ENCODE measurements at regions not wholly inside any gene's neighbourhood (a gene's known extent, or its start where the extent isn't known, plus 50 kb on each side); places are given as distances from the start of the nearest gene placed in this dataset.

- no peak overlapping the region for H2AFZ ChIP-seq (ENCODE audit: low read depth)
- H3K27me3 ChIP-seq (ENCODE audit: insufficient read depth, low read depth): peaks cover 7% of the 10 kb centered on the region; the same call in 1 of the 2 replicates
- no peak overlapping the region for H3K4me3 ChIP-seq (IDR thresholded peaks at IDR 0.05; ENCODE audit: insufficient read depth, low read depth, low read length)
- no peak for TF ChIP-seq CTCF (conservative IDR thresholded peaks at IDR 0.05; ENCODE audit: low read depth, low read length)
- no peaks in the 10 kb centered on the region for H3K4me1 ChIP-seq (ENCODE audit: low read depth, poor library complexity, severe bottlenecking)
- H3K36me3 ChIP-seq (ENCODE audit: insufficient read depth): no peaks in the 10 kb centered on the region
- no peak overlapping the region for H3K27ac ChIP-seq
- H3K79me2 ChIP-seq (ENCODE audit: insufficient read depth, low read depth): no peaks in the 10 kb centered on the region
- no peak overlapping the region for H3K9ac ChIP-seq
- no peaks in the 10 kb centered on the region for H4K20me1 ChIP-seq (ENCODE audit: insufficient read depth)
- H3K4me2 ChIP-seq: no peak overlapping the region
Measured at GRCh38 chr1:29879217-29879616, 642.9 kb downstream of the PTPRU start.

GRCh38 chr1:29878501-29878900 is 642.2 kb downstream of the PTPRU start:
- no peaks in the 10 kb centered on the region for H3K36me3 ChIP-seq (ENCODE audit: insufficient read depth)

GRCh38 chr1:29876902-29877301 is 640.6 kb downstream of the PTPRU start:
- Histone ChIP-seq H3K9ac (no peak overlapping the region), H3K4me3 (IDR thresholded peaks at IDR 0.05; ENCODE audit: insufficient read depth, low read depth, low read length) (no peak overlapping the region), H3K4me1 (ENCODE audit: low read depth, poor library complexity, severe bottlenecking) (no peaks in the 10 kb centered on the region), H2AFZ (ENCODE audit: low read depth) (no peak overlapping the region), H3K36me3 (ENCODE audit: insufficient read depth) (no peaks in the 10 kb centered on the region), H3K79me2 (ENCODE audit: insufficient read depth, low read depth) (no peaks in the 10 kb centered on the region), H3K27me3 (ENCODE audit: insufficient read depth, low read depth) (peaks cover 7% of the 10 kb centered on the region; the same call in 1 of the 2 replicates), H4K20me1 (ENCODE audit: insufficient read depth) (no peaks in the 10 kb centered on the region), H3K4me2 (no peak overlapping the region), H3K27ac (no peak overlapping the region)
- TF ChIP-seq CTCF (conservative IDR thresholded peaks at IDR 0.05; ENCODE audit: low read depth, low read length): no peak

More at GRCh38 chr1:29878501-29878900, 642.2 kb downstream of the PTPRU start:
- Histone ChIP-seq H4K20me1 (ENCODE audit: insufficient read depth) (no peaks in the 10 kb centered on the region), H3K27me3 (ENCODE audit: insufficient read depth, low read depth) (peaks cover 7% of the 10 kb centered on the region; the same call in 1 of the 2 replicates), H3K79me2 (ENCODE audit: insufficient read depth, low read depth) (no peaks in the 10 kb centered on the region), H3K4me2 (no peak overlapping the region), H3K4me3 (IDR thresholded peaks at IDR 0.05; ENCODE audit: insufficient read depth, low read depth, low read length) (no peak overlapping the region), H2AFZ (ENCODE audit: low read depth) (no peak overlapping the region), H3K4me1 (ENCODE audit: low read depth, poor library complexity, severe bottlenecking) (no peaks in the 10 kb centered on the region), H3K9ac (no peak overlapping the region), H3K27ac (no peak overlapping the region)
- TF ChIP-seq CTCF (conservative IDR thresholded peaks at IDR 0.05; ENCODE audit: low read depth, low read length): no peak

GRCh38 chr1:29876441-29876840 is 640.1 kb downstream of the PTPRU start:
- Histone ChIP-seq H3K27ac (no peak overlapping the region), H3K36me3 (ENCODE audit: insufficient read depth) (no peaks in the 10 kb centered on the region), H3K9ac (no peak overlapping the region), H3K27me3 (ENCODE audit: insufficient read depth, low read depth) (peaks cover 7% of the 10 kb centered on the region; the same call in 1 of the 2 replicates), H2AFZ (ENCODE audit: low read depth) (no peak overlapping the region), H3K4me2 (no peak overlapping the region), H3K4me3 (IDR thresholded peaks at IDR 0.05; ENCODE audit: insufficient read depth, low read depth, low read length) (no peak overlapping the region), H3K79me2 (ENCODE audit: insufficient read depth, low read depth) (no peaks in the 10 kb centered on the region), H3K4me1 (ENCODE audit: low read depth, poor library complexity, severe bottlenecking) (no peaks in the 10 kb centered on the region), H4K20me1 (ENCODE audit: insufficient read depth) (no peaks in the 10 kb centered on the region)
- no peak for TF ChIP-seq CTCF (conservative IDR thresholded peaks at IDR 0.05; ENCODE audit: low read depth, low read length)

Measured in KMS-11 (cell line).